HEK293 (cell line): ENCODE measurements at regions not wholly inside any gene's neighbourhood (a gene's known extent, or its start where the extent isn't known, plus 50 kb on each side); places are given as distances from the start of the nearest gene placed in this dataset.

Experiments used
- CTCF ChIA-PET: fragments of 350-600 bp; formaldehyde crosslinking; extraction: SDS; loops from one replicate; lab custom pipeline; 2021; ENCODE audit warnings: antibody characterized with exemption; lab: Yijun Ruan, JAX
- POLR2A ChIA-PET: fragments of 300-600 bp; formaldehyde crosslinking; extraction: SDS; loops from one replicate; lab custom pipeline; 2020; ENCODE audit warnings: antibody characterized with exemption, inconsistent platforms; lab: Yijun Ruan, JAX
- H3K27ac ChIP-seq: fragments of 200-500 bp; sonication (Bioruptor generic); 2 replicates; pipeline ENCODE4 v1.5.1; 2014; ENCODE audit warnings: low read depth, low read length, control low read depth, inconsistent platforms; ENCODE audit errors: extremely low read depth
- H3K36me3 ChIP-seq, 2 experiments: fragments of 200-500 bp in 1 of 2; sonication (Bioruptor generic) in 1 of 2; 1 replicate in 1 of 2; 2 replicates in 1 of 2; pipeline ENCODE4 v1.5.1; 2014 to 2017; ENCODE audit warnings: inconsistent platforms in 2 of 2, low read length in 2 of 2; ENCODE audit not compliant: control insufficient read depth in 2 of 2, insufficient read depth in 1 of 2
- H3K4me1 ChIP-seq: fragments of 200-500 bp; sonication (Bioruptor generic); 2 replicates; pipeline ENCODE4 v1.5.1; 2014; ENCODE audit warnings: mild to moderate bottlenecking, low read length, inconsistent platforms; ENCODE audit not compliant: control insufficient read depth, insufficient read depth
- H3K4me3 ChIP-seq: 2 replicates; pipeline ENCODE4 v1.5.1; 2011; ENCODE audit warnings: low read depth, mild to moderate bottlenecking, control low read depth, low read length, moderate library complexity
- H3K9me3 ChIP-seq: fragments of 200-500 bp; sonication (Bioruptor generic); 2 replicates; pipeline ENCODE4 v1.5.1; 2014; ENCODE audit warnings: low read depth, low read length, inconsistent platforms; ENCODE audit not compliant: control insufficient read depth, insufficient read depth
- AEBP2 ChIP-seq: fragments of 450-650 bp; formaldehyde crosslinking; IDR thresholded peaks from 2 replicates; pipeline ENCODE4 v1.5.1; 2016; ENCODE audit warnings: missing biosample characterization, missing genetic modification characterization, borderline replicate concordance
- KLF16 ChIP-seq: fragments of 450-650 bp; formaldehyde crosslinking; IDR thresholded peaks from 2 replicates; pipeline ENCODE4 v1.5.1; 2017; ENCODE audit warnings: missing biosample characterization, missing genetic modification characterization
- ZEB2 ChIP-seq: fragments of 450-650 bp; formaldehyde crosslinking; IDR thresholded peaks from 2 replicates; pipeline ENCODE4 v1.5.1; 2016; ENCODE audit warnings: missing biosample characterization, missing genetic modification characterization
- ZNF16 ChIP-seq: fragments of 450-650 bp; formaldehyde crosslinking; IDR thresholded peaks from 2 replicates; pipeline ENCODE4 v1.5.1; 2016; ENCODE audit warnings: low read depth, missing biosample characterization, missing genetic modification characterization
- ZNF274 ChIP-seq, 2 experiments: fragments of 200-500 bp in 1 of 2; fragments of 450-650 bp in 1 of 2; sonication (Bioruptor generic) in 1 of 2; formaldehyde crosslinking in 1 of 2; IDR thresholded peaks; 2 replicates each; pipeline versions ENCODE4 v1.5.1 to v1.6.1; 2014 to 2016; ENCODE audit warnings: borderline replicate concordance in 1 of 2, inconsistent platforms in 1 of 2, low read length in 1 of 2, missing biosample characterization in 1 of 2, missing genetic modification characterization in 1 of 2
- ZNF514 ChIP-seq: fragments of 450-650 bp; formaldehyde crosslinking; IDR thresholded peaks from 2 replicates; pipeline ENCODE4 v1.5.1; 2016; ENCODE audit warnings: missing biosample characterization, missing genetic modification characterization
- ZNF521 ChIP-seq: fragments of 450-650 bp; formaldehyde crosslinking; IDR thresholded peaks from 2 replicates; pipeline ENCODE4 v1.5.1; 2017; ENCODE audit warnings: missing biosample characterization, mild to moderate bottlenecking, missing genetic modification characterization
- ZNF548 ChIP-seq: fragments of 450-650 bp; formaldehyde crosslinking; IDR thresholded peaks from 2 replicates; pipeline ENCODE4 v1.5.1; 2016; ENCODE audit warnings: missing biosample characterization, missing genetic modification characterization
- ZNF555 ChIP-seq: fragments of 450-650 bp; formaldehyde crosslinking; conservative IDR thresholded peaks from 2 replicates; pipeline ENCODE4 v1.5.1; 2017; ENCODE audit warnings: missing biosample characterization, mild to moderate bottlenecking, missing genetic modification characterization, inconsistent platforms
- ZNF645 ChIP-seq: fragments of 450-650 bp; formaldehyde crosslinking; IDR thresholded peaks from 2 replicates; pipeline ENCODE4; 2016; ENCODE audit warnings: missing biosample characterization, missing genetic modification characterization
- ZNF704 ChIP-seq: fragments of 450-650 bp; formaldehyde crosslinking; IDR thresholded peaks from 2 replicates; pipeline ENCODE4 v1.5.1; 2016; ENCODE audit warnings: missing biosample characterization, missing genetic modification characterization
- ZNF707 ChIP-seq: fragments of 450-650 bp; formaldehyde crosslinking; IDR thresholded peaks from 2 replicates; pipeline ENCODE4 v1.5.1; 2016; ENCODE audit warnings: missing biosample characterization, missing genetic modification characterization
- ZNF768 ChIP-seq: fragments of 450-650 bp; formaldehyde crosslinking; IDR thresholded peaks from 2 replicates; pipeline ENCODE4 v1.5.1; 2018; ENCODE audit warnings: missing biosample characterization, mild to moderate bottlenecking, missing genetic modification characterization
- ZNF785 ChIP-seq: fragments of 450-650 bp; formaldehyde crosslinking; IDR thresholded peaks from 2 replicates; pipeline ENCODE4 v1.5.1; 2016; ENCODE audit warnings: missing biosample characterization, missing genetic modification characterization
- ZNF792 ChIP-seq: fragments of 450-650 bp; formaldehyde crosslinking; IDR thresholded peaks from 2 replicates; pipeline ENCODE4 v1.5.1; 2016; ENCODE audit warnings: missing biosample characterization, missing genetic modification characterization
- ZSCAN30 ChIP-seq: fragments of 450-650 bp; IDR thresholded peaks from 2 replicates; pipeline ENCODE4 v1.5.1; 2018; ENCODE audit warnings: missing biosample characterization, mild to moderate bottlenecking, missing genetic modification characterization, moderate library complexity
- ZSCAN5A ChIP-seq: fragments of 450-650 bp; formaldehyde crosslinking; IDR thresholded peaks from 2 replicates; pipeline ENCODE4 v1.5.1; 2016; ENCODE audit warnings: missing biosample characterization, missing genetic modification characterization

GRCh38 chr4:52263607-52264006, 212.5 kb downstream of the SPATA18 start:
- Histone ChIP-seq H3K4me1 (no peaks in the 10 kb centered on the region), H3K36me3 (no peaks in the 10 kb centered on the region), H3K27ac (no peak overlapping the region), H3K4me3 (no peak overlapping the region)
- TF ChIP-seq ZNF548 (tag by site-specific recombination): no peak
- TF ChIP-seq ZSCAN30 (tag by site-specific recombination): no peak
- no peak for TF ChIP-seq ZNF16 (tag by site-specific recombination)
- TF ChIP-seq ZNF704 (tag by site-specific recombination): no peak
- TF ChIP-seq, all 188 proteins: peak for 0
- ChIA-PET POLR2A (no interaction called here), CTCF (no interaction called here)
- no peaks in the 10 kb centered on the region for H3K9me3 ChIP-seq

GRCh38 chr4:52265781-52266525, 214.8 kb downstream of the SPATA18 start:
- TF ChIP-seq ZNF645 (tag by site-specific recombination) (no peak), ZNF768 (tag by site-specific recombination) (no peak), ZNF555 (tag by site-specific recombination) (no peak), ZNF274 (IDR thresholded peaks at IDR 0.05; ENCODE audit: low read length) (no peak), ZNF274 (tag by site-specific recombination; IDR thresholded peaks at IDR 0.05; ENCODE audit: borderline replicate concordance) (no peak), ZEB2 (tag by site-specific recombination) (no peak), ZNF521 (tag by site-specific recombination) (no peak), ZNF707 (tag by site-specific recombination) (no peak), ZNF785 (no peak), AEBP2 (tag by site-specific recombination) (no peak), ZNF514 (no peak), KLF16 (tag by site-specific recombination) (no peak), ZSCAN5A (tag by site-specific recombination) (no peak), ZNF704 (tag by site-specific recombination) (no peak), ZNF792 (tag by site-specific recombination) (no peak)
- POLR2A ChIA-PET: no interaction called here
- Histone ChIP-seq H3K9me3 (no peaks in the 10 kb centered on the region), H3K4me1 (no peaks in the 10 kb centered on the region), H3K27ac (no peak overlapping the region), H3K36me3 (no peaks in the 10 kb centered on the region), H3K4me3 (no peak overlapping the region)
- CTCF ChIA-PET: no interaction called here
